HG03175 (cell line): ENCODE measurements at regions not wholly inside any gene's neighbourhood (a gene's known extent, or its start where the extent isn't known, plus 50 kb on each side); places are given as distances from the start of the nearest gene placed in this dataset.

Experiments
- ATAC-seq: cut with Tn5 transposase; IDR thresholded peaks from one replicate; pipeline ENCODE4 v1.9.1; 2021; ENCODE audit warnings: mild to moderate bottlenecking, moderate library complexity; ENCODE audit not compliant: unreplicated experiment

GRCh38 chr16:86304868-86305267 lies 205.5 kb upstream of the FOXF1 start:
- ATAC-seq = no peak

DNA sequence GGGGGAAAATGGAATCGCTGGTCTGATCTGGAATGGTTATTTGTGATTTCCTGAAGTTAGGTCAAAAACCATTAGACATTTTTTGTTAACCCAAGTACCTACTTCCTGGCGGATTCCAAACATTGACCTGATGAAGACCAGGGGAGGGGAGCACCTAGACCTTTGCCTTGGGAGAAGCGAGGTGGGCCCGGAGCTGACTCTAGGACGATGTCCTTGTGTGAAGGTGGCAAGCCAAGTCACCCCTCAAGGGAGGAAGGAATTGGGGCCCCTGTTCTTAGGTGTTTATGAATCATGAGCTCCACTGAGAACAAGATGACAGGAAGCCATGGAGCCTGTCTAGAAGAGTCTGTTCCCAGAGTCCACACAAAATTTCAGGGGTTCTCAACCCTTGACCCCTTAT lies 204.9 kb upstream of the FOXF1 start:
- no peak for ATAC-seq

- no peak for ATAC-seq
Measured at GRCh38 chr16:86306011-86306644, 204.2 kb upstream of the FOXF1 start.

DNA sequence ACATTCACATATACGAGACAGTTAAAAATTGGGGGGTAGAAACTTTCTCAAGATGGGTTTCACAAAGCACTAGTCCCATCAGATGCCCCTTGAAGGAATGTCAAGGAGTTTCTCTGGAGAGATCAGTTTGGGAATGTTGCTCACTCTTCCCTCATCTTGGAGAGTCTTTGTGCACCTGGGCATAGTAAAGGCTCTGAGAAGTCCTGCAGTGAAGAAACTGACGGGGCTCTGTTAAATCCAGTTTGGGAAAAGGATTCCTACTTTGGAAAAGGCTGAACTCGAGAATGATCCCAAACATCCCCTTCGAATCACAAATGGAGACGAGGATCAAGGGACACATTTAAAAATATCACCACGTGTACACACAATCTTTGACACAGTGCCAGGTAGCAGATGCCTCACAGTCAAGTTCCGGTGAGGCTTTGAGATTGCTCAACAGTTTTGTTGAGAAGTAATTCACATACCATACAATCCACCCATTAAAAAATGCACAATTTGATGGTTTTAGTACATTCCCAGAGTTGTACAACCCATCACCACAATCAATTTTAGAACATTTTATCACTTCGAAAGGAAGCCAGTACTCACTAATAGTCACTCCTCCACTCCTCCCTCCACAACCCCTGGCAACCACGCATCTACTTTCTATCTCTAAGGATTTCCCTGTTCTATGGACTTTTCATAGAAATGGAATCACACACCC lies 203.4 kb upstream of the FOXF1 start:
- ATAC-seq = no peak

DNA sequence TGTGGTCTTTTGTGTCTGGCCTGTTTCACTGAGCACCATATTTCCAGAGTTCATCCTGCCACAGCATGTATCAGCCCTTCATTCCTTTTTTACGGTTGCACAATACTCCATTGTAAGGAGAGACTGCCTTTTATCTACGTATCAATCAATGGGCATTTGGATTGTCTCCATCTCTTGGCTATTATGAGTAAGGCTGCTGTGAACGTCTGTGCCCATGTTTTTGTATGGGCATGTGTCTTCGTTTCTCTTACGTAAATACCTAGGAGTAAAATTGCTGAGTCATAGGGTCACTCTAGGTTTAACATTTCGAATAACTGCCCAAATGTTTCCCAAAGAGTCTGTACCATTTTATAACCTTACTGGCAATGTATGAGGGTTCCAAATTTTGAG lies 202.8 kb upstream of the FOXF1 start:
- ATAC-seq = no peak

DNA sequence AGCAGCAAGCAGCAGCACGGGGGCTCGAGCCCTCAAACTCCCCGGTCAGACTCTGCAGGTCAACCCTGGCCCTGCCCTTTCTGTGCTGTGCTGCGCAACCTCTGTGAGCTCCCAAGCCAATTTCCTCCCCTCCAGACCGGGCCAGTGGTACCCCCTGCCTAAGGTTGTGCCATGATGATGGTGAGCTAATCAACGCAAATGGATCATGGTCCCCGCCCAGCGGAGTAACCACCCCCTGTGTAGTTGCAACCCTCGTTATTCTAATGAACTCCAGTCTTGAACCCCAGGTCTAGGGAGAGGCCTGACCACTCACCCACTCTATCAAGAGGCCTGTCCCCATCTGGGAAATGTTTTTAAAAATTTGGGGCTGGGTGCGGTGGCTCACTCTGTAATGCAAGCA lies 201.8 kb upstream of the FOXF1 start:
- ATAC-seq = no peak

DNA sequence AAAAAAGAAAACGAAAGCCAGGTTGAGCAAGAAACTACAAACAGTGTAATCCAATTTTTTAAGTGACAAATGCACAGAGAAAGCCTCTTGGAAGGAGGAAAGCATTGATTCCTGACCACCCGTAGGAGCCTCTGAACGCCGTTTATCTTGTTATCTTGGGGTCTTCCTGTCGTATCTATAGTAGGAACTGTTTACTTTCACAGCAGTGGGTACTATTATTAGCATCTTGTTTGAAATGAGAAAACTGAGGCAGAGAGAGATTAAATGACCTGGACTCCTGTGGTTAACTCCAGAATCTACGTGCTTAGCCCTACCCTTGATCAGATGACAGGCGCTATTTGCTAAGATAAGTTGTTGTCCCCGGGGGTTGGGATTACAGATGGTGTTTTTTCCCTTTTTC lies 196.7 kb upstream of the FOXF1 start:
- ATAC-seq = no peak

DNA sequence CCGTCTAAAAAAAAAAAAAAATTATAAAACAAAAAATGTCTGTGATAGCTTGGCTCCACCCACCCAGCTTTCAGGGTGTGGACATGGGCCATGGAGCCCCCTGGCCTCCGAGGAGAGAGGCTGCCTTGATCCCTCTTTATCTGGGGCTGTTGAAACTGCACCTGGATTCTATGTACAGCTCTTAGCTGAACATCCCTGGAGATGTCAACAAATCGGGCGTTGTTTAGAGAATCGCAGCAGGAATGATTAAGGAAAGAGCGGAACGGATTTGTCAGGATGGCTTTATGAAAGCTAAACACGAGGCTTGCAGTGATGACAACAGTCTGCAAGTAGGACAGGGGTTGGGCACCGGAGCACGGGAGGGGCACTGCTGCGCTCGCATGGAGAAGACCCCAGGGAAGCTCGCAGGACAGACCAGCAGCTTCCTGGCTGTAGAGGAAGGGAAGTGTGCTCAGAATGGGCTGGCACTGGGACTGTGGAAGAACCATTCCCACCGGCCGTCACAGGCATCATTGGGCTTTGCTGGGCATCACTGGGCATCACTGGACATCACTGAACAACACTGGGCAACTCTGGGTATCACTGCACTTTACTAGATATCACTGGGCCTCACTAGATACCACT lies 195.8 kb upstream of the FOXF1 start:
- ATAC-seq = no peak

GRCh38 chr16:86316967-86317812 lies 193.1 kb upstream of the FOXF1 start:
- no peak for ATAC-seq

- ATAC-seq = no peak
Measured at GRCh38 chr16:86317813-86318650, 192.3 kb upstream of the FOXF1 start.

GRCh38 chr16:86319585-86320236 lies 190.6 kb upstream of the FOXF1 start:
- no peak for ATAC-seq

- no peak for ATAC-seq
Measured at GRCh38 chr16:86320237-86320595, 190.1 kb upstream of the FOXF1 start.

DNA sequence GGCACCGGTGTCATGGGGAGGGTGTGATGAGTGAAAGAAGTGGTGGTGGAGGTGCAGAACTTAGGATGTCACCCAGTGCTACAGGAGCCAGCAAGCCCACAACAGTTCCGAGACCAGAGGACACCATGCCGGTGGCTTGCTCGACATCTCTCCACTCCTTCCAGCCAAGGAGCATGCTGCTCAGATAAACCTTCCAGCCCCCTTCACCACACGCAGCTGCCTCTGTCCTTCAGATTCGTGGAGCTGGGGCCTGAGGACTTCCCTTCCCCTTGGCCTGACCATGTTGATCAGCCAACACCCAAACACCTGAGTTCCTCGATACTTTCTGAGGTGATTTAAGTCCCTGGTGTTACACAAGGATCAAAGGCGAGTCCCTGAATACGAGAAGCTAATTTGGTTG lies 188.8 kb upstream of the FOXF1 start:
- no peak for ATAC-seq

DNA sequence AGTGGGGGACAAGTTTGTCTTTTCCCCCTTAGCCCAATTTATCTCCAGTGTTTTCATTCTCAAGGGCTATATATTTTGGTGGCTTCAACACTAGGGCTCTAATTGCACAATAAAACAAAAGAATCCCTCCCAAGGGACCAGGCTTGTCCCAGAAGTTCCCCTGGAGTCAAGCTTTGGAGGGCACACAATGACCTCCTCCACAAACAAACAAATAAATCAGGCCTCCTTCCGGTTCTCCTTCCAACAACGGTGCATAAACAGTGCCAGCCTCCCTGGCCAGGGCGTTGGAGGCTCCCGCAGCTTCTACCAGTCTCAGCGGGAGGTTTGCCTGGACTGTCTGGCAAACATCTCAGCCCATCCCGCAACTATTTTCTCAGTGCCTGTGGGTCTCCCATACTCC lies 188.0 kb upstream of the FOXF1 start:
- ATAC-seq = no peak

DNA sequence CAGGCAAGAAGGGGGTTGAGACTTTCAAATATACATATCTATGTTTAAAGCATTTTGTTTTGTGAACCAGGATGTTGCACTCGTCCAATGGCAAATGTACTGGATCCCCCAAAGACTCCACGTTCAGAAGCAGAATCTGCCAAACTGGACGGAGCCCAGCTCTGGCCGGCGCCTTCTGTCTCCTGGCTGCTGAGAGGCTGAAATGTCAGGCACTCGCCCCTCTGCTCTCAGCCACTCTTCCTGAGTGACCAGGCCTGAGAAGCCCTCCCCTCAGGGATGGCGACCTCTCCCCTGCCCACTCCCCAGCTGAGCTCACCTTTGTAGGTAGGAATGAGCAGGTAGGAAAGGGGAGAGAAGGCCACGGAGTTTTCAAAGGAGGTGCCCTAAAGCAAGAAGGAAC lies 187.5 kb upstream of the FOXF1 start:
- no peak for ATAC-seq

GRCh38 chr16:86324320-86324719 lies 186.0 kb upstream of the FOXF1 start:
- ATAC-seq = no peak

DNA sequence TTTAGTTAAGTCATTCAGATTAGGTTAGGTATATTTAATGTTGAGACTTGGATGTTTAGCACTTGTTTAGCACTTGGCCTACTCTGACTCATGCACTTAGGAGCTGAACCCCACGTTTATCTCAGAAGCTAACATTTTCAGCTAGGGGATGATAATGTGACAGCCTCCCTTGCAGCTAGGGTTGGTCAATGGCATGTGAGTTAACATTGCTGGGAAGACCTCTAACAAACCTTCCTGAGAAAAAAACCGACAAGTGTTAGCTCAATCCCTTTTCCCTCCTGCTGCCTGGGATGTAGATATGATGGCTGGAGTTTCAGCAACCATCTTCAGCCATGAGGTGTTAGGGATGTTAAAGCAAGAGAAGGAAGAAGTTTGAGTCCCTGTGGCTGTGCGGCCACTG lies 185.0 kb upstream of the FOXF1 start:
- no peak for ATAC-seq

- ATAC-seq = no peak
Measured at GRCh38 chr16:86325895-86326294, 184.4 kb upstream of the FOXF1 start.

GRCh38 chr16:86327321-86327720 lies 183.0 kb upstream of the FOXF1 start:
- ATAC-seq = no peak

GRCh38 chr16:86330906-86331305 lies 179.4 kb upstream of the FOXF1 start:
- no peak for ATAC-seq
